Tibial nerve (tissue), 4 donors: ENCODE measurements at regions not wholly inside any gene's neighbourhood (a gene's known extent, or its start where the extent isn't known, plus 50 kb on each side); places are given as distances from the start of the nearest gene placed in this dataset.

ENCODE experiments used
- DNase-seq, 2 donors: peaks; one replicate each; pipeline ENCODE4 v3.0.0-alpha.2; 2019; ENCODE audit warnings: low spot score in 2 of 2
- H3K27ac ChIP-seq, 4 donors: fragments of 200-600 bp; sonication (generic) in 3 of 4; one replicate each; pipeline ENCODE4 v1.5.1; 2017 to 2019; ENCODE audit warnings: mild to moderate bottlenecking in 1 of 4
- H3K27me3 ChIP-seq, 2 donors: fragments of 200-600 bp; sonication (generic) in 1 of 2; one replicate each; pipeline versions ENCODE4 v1.5.1 to v1.6.0; 2017 to 2019
- H3K36me3 ChIP-seq, 3 donors: fragments of 200-600 bp; sonication (generic); one replicate each; pipeline ENCODE4 v1.5.1; 2018 to 2019
- H3K4me1 ChIP-seq, 4 donors: fragments of 200-600 bp; sonication (generic) in 3 of 4; one replicate each; pipeline ENCODE4 v1.5.1; 2017 to 2019
- H3K4me3 ChIP-seq, 4 donors: fragments of 200-600 bp; sonication (generic) in 3 of 4; one replicate each; pipeline ENCODE4 v1.5.1; 2017 to 2019; ENCODE audit warnings: mild to moderate bottlenecking in 1 of 4, moderate library complexity in 1 of 4
- H3K9me3 ChIP-seq, 4 donors: fragments of 200-600 bp; sonication (generic) in 3 of 4; one replicate each; pipeline ENCODE4 v1.5.1; 2017 to 2019
- EP300 ChIP-seq, 2 donors: sonication (generic); formaldehyde crosslinking; IDR thresholded peaks; one replicate each; pipeline ENCODE4 v1.6.1; 2017; ENCODE audit warnings: antibody characterized with exemption in 2 of 2, mild to moderate bottlenecking in 1 of 2
- POLR2A ChIP-seq, 2 donors: fragments of 450-650 bp; IDR thresholded peaks; one replicate each; pipeline ENCODE4 v1.6.1; 2017; ENCODE audit warnings: antibody characterized with exemption in 2 of 2, mild to moderate bottlenecking in 2 of 2, moderate library complexity in 2 of 2
- WGBS, 2 donors: methylation state at CpG; one replicate each; pipeline ENCODE4 v1.1.5; 2018; 5-methylcytosine and 5-hydroxymethylcytosine counted together
- TF ChIP-seq, protein P1 (sequence below), 5 experiments: fragments of 200-600 bp in 3 of 5; fragments of 450-650 bp in 2 of 5; sonication (generic) in 3 of 5; IDR thresholded peaks; one replicate each; pipeline ENCODE4 v1.5.1; 2016 to 2019; ENCODE audit warnings: antibody characterized with exemption in 5 of 5, mild to moderate bottlenecking in 3 of 5, moderate library complexity in 2 of 5

DNA sequence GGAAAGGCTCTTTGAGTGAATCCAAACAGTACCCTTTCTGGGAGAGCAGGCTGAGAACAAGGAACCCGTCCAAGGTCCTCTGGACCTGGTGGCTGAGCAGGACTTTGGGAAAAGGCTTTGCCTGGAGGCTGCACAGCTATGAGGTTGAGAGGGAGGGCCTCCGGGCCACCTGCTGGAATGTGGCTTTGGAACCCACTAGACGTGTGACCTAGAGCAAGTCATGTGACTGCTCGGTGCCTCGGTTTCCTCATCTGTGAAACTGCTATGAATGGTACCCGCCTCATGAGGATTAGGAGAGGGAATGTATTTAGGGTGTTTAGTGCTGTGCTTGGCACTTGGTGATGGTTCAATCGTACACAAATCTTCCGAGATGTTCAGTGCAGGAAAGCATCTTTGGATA, 50.4 kb downstream of the HAPSTR1 start:
- 94% methylated on average over 8 of the region's 8 CpGs for WGBS, 2 donors
- Histone ChIP-seq H3K4me1 (peaks cover 0 to 10% (median 3%) of the 10 kb centered on the region in 4 donors), H3K27me3 (no peaks in the 10 kb centered on the region), H3K9me3 (no peaks in the 10 kb centered on the region), H3K27ac (no peak overlapping the region), H3K36me3 (no peaks in the 10 kb centered on the region), H3K4me3 (no peak overlapping the region)
- no peak for DNase-seq
- TF ChIP-seq, protein P1, sequence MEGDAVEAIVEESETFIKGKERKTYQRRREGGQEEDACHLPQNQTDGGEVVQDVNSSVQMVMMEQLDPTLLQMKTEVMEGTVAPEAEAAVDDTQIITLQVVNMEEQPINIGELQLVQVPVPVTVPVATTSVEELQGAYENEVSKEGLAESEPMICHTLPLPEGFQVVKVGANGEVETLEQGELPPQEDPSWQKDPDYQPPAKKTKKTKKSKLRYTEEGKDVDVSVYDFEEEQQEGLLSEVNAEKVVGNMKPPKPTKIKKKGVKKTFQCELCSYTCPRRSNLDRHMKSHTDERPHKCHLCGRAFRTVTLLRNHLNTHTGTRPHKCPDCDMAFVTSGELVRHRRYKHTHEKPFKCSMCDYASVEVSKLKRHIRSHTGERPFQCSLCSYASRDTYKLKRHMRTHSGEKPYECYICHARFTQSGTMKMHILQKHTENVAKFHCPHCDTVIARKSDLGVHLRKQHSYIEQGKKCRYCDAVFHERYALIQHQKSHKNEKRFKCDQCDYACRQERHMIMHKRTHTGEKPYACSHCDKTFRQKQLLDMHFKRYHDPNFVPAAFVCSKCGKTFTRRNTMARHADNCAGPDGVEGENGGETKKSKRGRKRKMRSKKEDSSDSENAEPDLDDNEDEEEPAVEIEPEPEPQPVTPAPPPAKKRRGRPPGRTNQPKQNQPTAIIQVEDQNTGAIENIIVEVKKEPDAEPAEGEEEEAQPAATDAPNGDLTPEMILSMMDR (IDR thresholded peaks at IDR 0.05), result no peak
- no peak for TF ChIP-seq EP300 (IDR thresholded peaks at IDR 0.05)
- TF ChIP-seq POLR2A (IDR thresholded peaks at IDR 0.05), result no peak

DNA sequence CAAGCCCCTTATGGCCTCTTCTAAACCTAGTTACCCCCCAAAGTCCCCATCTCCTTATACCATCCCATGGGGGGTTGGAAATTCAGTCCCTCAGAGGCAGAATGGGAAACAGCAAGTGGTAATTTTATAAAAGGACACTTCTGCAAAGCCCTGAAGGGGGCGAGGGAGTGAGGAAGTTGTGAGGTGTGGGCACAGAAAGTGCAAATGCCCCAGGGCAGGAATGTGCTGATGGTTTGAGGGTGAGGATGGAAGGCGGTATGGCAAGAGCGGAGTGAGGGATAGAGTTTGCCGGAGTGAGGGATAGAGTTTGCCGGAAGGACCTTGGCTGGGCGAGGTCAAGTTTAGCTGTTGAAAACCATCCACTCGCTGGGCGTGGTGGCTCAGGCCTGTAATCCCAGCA, 52.7 kb downstream of the HAPSTR1 start:
- no peak overlapping the region for H3K4me3 ChIP-seq
- TF ChIP-seq POLR2A (IDR thresholded peaks at IDR 0.05) (no peak), EP300 (IDR thresholded peaks at IDR 0.05) (no peak)
- TF ChIP-seq, protein P1 (IDR thresholded peaks at IDR 0.05), result no peak
- H3K36me3 ChIP-seq, result no peaks in the 10 kb centered on the region
- WGBS, 2 donors, result 92 to 96% methylated on average over 8 of the region's 8 CpGs
- no peak overlapping the region for H3K27ac ChIP-seq
- H3K4me1 ChIP-seq, result peaks cover 0 to 5% (median 1%) of the 10 kb centered on the region in 4 donors
- no peak for DNase-seq
- H3K27me3 ChIP-seq, result no peaks in the 10 kb centered on the region
- H3K9me3 ChIP-seq, result peaks cover 0 to 2% (median 0%) of the 10 kb centered on the region in 4 donors

DNA sequence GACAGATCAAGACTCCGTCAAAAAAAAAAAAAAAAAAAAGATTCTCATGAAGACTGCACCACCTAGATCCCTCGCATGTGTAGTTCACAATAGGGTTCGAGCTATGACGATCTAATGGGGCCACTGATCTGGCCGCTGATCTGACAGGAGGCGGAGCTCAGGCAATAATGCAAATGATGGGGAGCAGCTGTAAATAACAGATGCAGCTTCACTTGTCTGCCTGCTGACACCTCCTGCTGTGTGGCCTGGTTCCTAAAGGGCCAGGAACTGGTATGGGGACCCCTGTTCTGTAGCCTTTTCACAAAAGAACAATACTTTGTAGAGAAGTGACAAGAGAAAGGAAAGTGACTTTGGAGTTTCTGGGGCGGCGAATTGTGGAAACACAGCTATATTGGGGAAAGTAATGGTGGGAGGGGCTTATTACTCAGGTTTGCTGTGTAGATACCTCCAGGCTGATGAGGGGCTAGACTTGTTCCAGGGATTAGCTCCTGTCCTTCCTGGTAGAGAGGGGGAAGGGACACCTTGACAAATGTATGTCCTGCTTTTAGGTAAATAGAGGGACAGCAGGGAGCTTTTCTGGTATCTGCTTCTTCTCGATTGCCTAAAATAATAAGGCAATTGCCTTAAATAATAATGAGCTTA, 57.1 kb downstream of the HAPSTR1 start:
- Histone ChIP-seq H3K4me1 (no peaks in the 10 kb centered on the region), H3K27ac (no peak overlapping the region), H3K4me3 (no peak overlapping the region), H3K36me3 (no peaks in the 10 kb centered on the region), H3K9me3 (peaks cover 0 to 3% (median 0%) of the 10 kb centered on the region in 4 donors), H3K27me3 (no peaks in the 10 kb centered on the region)
- 57 to 69% methylated on average over 9 of the region's 9 CpGs for WGBS, 2 donors
- no peak for DNase-seq
- TF ChIP-seq, protein P1 (IDR thresholded peaks at IDR 0.05), result no peak
- TF ChIP-seq EP300 (IDR thresholded peaks at IDR 0.05), result no peak
- TF ChIP-seq POLR2A (IDR thresholded peaks at IDR 0.05), result no peak

DNA sequence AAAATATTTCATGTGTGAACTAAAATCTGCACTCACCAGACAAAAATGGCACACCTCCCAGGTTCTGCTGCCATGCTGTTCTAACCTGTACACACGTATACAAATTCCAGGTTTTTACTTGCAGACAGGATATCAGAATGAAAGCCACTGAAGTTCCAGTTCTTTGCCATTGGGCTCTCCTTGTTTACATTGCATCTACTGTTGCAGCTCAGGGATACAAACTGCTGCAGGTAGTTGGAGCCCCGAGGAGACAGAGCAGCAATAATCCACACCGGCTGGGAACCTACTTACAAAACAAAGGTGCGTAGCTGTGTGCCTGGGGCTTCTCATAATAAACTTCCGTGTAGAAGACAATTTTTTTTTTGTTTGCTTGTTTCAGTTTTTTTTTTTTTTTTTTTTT, 59.6 kb downstream of the HAPSTR1 start:
- no peak for DNase-seq
- WGBS, 2 donors, result 66 to 71% methylated on average over 5 of the region's 5 CpGs
- H3K27ac ChIP-seq, result no peak overlapping the region
- TF ChIP-seq POLR2A (IDR thresholded peaks at IDR 0.05) (no peak), EP300 (IDR thresholded peaks at IDR 0.05) (no peak)
- TF ChIP-seq, protein P1 (IDR thresholded peaks at IDR 0.05), result no peak
- H3K9me3 ChIP-seq, result peaks cover 0 to 3% (median 0%) of the 10 kb centered on the region in 4 donors
- H3K27me3 ChIP-seq, result peaks cover 0 to 9% of the 10 kb centered on the region in 2 donors
- no peaks in the 10 kb centered on the region for H3K4me1 ChIP-seq
- no peak overlapping the region for H3K4me3 ChIP-seq
- H3K36me3 ChIP-seq, result no peaks in the 10 kb centered on the region

DNA sequence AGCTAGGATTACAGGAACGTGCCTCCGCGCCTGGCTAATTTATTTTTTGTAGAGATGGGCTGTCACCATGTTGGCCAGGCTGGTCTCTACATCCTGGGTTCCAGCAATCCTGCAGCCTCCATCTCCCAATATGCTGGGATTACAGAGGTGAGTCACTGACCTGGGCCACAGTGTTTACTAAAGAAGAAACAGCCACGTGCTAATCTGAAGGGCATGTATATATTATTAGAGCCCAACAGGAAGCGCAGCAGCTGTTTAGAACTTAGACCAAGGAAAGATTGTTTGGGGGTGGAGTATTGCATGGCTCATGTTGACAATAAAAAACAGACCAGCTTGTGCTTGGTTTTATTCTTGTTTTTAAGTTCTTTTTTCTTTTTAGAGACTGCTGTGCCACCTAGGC, 60.2 kb downstream of the HAPSTR1 start:
- Histone ChIP-seq H3K36me3 (no peaks in the 10 kb centered on the region), H3K4me1 (no peaks in the 10 kb centered on the region), H3K27ac (no peak overlapping the region), H3K4me3 (no peak overlapping the region), H3K9me3 (peaks cover 0 to 3% (median 0%) of the 10 kb centered on the region in 4 donors), H3K27me3 (peaks cover 0 to 9% of the 10 kb centered on the region in 2 donors)
- DNase-seq, result no peak
- TF ChIP-seq EP300 (IDR thresholded peaks at IDR 0.05) (no peak), POLR2A (IDR thresholded peaks at IDR 0.05) (no peak)
- TF ChIP-seq, protein P1 (IDR thresholded peaks at IDR 0.05), result no peak
- WGBS, 2 donors, result 75 to 78% methylated on average over 5 of the region's 5 CpGs
